Left renal pelvis (tissue), 4 donors: ENCODE measurements at regions not wholly inside any gene's neighbourhood (a gene's known extent, or its start where the extent isn't known, plus 50 kb on each side); places are given as distances from the start of the nearest gene placed in this dataset.
"Not testable (repeated sequence)": the region's sequence is repeated elsewhere in the genome, so short reads cannot be mapped to it uniquely, and the experiment has no call there.

Experiments
- DNase-seq, 4 donors: peaks; one replicate each; pipeline ENCODE4 v3.0.0-alpha.2; 2013; ENCODE audit warnings: low read depth in 4 of 4, low spot score in 3 of 4

DNA sequence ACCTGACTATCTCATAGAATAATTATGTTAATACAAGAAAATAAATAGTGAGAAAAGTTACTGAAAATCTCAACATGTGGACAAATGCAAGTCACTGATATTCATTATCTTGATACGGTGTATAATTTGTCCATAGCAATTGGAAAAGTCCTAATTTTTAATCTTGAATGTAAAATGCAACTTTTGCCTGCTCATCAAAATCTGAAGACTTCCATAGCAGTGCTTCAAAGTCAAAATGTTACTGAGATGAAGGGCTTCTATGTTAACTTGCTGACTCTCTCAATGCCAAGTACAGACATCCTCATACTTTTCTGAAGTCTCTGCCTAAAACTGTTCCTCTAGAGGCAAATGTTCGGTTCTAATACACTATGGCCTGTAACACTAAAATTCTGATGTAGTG lies 1300.1 kb upstream of the EPHA6 start:
- DNase-seq, result no peak

GRCh38 chr3:95521396-95521795 lies 1293.0 kb upstream of the EPHA6 start:
- DNase-seq, result no peak

- no peak for DNase-seq
Measured at GRCh38 chr3:95522449-95522848, 1291.9 kb upstream of the EPHA6 start.

DNA sequence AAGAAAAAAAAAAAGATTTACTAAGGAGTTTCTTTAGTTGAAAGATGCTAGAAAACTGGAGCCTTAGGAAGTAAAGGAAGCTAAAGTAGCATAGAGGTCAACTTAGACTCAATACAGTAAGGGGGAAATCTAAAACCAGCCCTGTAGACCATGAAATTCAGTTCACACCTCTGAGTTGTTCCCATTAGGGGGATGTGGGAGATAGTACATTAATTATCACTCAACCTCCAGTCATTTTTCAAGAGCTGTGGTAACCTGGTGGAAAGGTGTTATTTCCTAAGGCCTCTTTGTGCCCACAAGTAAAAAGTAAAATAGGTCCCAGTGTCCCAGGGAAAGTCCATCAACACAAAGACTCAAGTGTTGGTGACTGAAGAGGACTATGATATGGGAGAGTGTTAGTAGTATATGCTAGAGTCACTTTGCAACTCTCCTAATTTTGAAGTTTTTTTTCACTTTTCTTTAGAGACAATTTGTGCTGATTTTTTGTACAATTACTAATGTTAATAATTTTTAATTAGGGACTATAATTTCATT lies 1274.4 kb upstream of the EPHA6 start:
- DNase-seq, result no peak

- DNase-seq, result no peak
Measured at GRCh38 chr3:95565502-95565901, 1248.9 kb upstream of the EPHA6 start.

DNA sequence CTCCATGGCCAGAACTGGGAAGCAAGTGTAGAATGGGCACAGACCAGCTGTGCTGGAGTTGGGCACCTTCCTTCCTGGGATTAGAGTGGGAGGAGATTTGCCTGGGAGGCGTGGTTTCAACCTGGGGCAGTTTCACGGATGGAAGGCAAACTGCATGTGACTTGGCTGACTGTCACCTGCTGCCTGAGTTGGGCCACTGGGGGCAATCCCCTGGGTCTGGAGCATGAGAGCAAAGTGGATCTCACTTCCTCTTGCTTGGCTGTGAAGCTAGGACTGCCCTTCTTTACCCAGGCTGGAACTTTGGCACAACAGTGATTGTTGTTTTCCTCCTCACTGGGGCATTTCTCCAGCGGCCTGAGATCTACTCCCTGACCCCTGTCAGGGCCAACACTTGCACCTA lies 1247.0 kb upstream of the EPHA6 start:
- DNase-seq, result no peak

- DNase-seq, result no peak
Measured at GRCh38 chr3:95586754-95587153, 1227.6 kb upstream of the EPHA6 start.

DNA sequence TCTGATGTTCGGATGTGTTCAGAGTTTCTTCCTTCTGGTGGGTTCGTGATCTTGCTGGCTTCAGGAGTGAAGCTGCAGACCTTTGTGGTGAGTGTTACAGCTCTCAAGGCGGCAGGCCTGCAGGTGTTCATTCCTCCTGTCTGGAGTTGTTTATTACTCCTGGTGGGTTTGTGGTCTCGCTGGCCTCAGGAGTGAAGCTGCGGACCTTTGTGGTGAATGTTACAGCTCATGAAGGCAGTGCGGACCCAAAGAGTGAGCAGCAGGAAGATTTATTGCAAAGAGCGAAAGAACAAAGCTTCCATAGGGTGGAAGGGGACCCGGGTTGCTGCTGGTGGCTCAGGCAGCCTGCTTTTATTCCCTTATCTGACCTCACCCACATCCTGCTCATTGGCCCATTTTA lies 1226.8 kb upstream of the EPHA6 start:
- DNase-seq, result not testable (repeated sequence)

DNA sequence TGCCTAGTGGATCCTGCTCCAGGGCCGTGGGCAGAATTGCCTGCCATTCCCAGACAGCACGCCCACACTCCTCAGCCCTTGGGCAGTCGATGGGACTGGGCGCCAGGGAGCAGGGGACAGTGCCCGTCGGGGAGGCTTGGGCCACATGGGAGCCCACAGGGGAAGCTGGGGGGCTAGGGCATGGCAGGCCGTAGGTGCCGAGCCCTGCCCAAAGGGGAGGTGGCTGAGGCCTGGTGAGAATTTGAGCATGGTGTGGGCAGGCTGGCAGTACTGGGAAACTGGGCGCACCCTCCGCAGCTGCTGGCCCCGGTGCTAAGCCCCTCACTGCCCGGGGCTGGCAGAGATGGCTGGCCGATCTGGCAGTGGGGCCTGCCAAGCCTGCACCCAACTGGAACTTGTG lies 1225.9 kb upstream of the EPHA6 start:
- DNase-seq, result no peak

GRCh38 chr3:95595416-95596075 lies 1218.8 kb upstream of the EPHA6 start:
- no peak for DNase-seq

- DNase-seq, result no peak
Measured at GRCh38 chr3:95607926-95608325, 1206.5 kb upstream of the EPHA6 start.

- no peak for DNase-seq
Measured at GRCh38 chr3:95609411-95609810, 1205.0 kb upstream of the EPHA6 start.

DNA sequence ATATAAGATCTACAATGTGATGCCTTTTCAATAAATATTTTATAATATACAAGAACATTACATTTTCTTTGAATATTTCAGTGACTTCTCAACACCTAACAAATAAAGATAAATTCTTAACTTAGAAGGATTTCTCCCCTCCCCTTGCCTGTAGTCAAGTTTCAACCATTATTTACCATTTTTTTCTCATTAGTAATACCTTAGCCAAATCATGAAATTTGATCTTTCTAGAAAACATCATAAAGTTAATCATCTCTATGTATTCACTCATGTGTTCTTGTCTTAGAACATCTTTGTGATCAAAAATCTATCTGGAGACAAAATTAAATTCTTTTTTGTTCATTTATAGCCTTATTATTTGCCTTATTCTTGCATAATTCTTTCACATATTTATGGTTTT lies 1201.8 kb upstream of the EPHA6 start:
- no peak for DNase-seq

DNA sequence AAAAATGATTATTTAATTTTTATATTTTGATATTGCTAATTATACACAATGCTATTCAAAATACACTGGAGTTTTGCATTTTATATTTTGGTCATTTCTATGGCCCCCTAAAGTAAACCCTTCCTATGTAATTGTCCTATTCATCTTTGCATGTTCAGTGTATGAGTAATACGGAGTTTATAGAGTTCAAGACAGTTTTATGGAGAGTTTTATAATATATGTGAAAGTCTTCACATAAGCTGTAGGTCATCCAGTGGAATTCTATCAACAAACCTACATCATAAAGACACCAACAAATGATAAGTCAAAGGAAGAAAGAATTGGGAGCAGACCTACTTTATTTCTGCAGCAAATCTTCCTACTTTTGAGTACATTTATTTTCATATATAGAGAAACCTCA lies 1200.4 kb upstream of the EPHA6 start:
- DNase-seq, result no peak

DNA sequence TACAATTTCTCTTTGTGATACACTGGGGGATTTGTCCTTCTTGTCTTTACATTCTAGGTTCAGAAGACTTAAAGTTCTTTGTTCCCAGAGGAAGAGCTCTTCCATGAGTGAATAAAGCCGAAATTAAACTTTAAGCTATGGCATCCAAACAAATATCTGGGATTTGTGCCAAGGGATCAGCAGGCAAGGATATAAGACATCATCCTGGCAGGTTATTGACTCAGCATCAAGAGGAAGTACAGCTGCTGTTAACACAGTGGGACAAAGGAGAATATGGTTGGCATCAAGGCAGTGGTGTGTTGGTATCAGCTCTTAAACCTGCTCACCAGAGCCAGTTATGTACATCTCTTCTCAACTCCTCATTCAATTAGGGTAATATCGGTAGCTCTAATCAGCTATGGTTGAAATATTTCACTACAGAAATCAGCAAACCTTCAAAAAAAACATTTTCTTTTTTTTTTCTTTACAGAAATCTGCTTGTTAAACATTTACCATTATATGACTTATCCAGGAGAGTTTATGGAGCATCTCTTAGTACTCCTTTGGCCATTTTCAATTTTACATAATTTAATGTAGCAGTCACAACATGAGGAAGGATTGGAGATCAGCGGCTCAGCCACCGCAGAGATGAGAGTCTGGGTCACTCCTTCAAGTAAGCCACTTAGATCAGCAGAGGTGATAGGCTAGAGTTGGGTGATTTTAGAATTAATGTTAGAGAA lies 1198.6 kb upstream of the EPHA6 start:
- no peak for DNase-seq

GRCh38 chr3:95626107-95626506 lies 1188.3 kb upstream of the EPHA6 start:
- DNase-seq, result no peak

- DNase-seq, result no peak
Measured at GRCh38 chr3:95627293-95627692, 1187.1 kb upstream of the EPHA6 start.

DNA sequence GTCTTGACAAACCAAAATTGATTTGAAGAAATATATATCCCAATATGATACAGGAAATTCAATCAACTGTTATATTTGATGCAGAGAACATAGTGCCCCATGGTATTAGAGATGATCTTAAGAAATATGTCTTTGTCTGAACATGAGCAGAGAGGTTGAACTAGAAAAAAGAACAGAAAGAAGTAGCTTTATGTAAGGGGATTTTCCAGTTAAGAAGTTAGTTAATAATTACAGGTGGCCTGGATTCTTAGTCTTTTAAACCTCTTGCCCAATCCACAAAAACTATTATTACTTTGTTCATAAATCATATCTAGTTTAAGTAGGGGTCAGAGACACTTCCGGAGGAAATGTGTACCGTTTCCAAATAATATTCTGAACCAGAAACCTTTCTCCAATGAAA lies 1186.7 kb upstream of the EPHA6 start:
- no peak for DNase-seq

DNA sequence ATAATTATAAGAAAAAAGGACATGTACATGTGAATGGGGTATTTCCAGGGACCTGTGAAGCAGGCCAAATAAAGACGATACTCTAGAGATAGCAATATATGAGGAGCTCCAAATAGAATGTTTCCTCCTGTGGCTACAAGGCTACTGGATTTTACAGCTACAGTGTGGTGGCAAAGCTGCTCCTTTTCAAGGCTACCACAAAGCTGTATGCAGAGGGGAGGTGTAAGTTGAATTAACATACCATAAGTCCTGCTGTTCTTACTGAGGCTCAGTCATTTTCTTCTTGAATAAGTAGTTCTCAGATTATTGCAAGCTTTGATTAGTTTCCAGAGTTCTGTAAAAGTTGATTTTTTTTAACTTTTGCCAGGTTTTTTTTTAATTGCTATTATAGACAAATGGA lies 1184.6 kb upstream of the EPHA6 start:
- no peak for DNase-seq

DNA sequence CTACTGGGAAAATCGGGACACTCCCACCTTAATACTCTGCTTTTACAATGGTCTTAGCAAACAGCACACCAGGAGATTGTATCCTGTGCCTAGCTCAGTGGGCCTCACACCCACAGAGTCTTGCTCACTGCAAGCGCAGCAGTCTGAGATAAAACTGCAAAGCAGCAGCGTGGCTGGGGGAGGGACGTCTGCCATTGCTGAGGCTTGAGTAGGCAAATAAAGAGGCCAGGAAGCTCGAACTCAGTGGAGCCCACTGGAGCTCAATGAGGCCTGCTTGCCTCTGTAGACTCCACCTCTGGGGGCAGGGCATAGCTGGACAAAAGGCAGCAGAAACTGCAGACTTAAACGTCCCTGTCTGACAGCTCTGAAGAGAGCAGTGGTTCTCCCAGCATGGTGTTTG lies 1169.1 kb upstream of the EPHA6 start:
- no peak for DNase-seq

DNA sequence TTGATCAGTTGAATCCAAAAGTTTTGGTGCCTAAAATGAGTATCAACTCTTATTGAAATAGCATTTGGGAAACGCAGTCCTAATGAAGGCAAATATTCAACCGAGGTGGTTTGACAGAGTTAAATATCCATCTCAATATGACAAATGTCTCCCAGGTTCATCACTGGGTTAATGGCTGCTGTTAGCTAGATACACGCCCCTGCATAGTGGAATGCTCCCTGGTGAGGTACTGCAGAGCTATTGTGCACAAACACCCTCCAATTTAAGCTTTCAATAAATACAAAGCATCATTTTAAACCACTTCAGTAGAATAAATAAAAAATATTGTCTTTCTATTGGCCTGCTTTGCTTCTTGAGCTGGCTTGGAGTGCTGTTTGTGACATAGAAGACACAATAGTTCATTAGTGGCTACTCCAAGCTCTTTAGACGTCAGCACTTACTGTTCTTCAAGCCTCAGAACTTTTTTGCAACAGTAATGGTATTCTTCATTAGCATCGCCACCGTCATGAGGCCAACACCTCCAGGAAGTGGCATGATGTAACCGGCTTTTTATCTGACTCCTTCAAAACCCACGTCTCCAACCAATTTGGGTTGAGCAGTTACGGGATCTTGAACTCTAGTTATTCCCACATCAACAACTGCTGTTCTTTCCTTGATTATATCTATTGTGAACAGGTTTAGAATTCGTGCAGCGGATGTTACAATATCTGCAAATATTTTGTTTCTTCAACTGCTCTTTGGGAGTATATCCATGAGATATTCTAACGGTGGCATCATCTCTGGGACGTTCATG lies 1159.6 kb upstream of the EPHA6 start:
- no peak for DNase-seq
